Upper lobe of left lung (tissue), 4 donors: ENCODE measurements at regions not wholly inside any gene's neighbourhood (a gene's known extent, or its start where the extent isn't known, plus 50 kb on each side); places are given as distances from the start of the nearest gene placed in this dataset.

Source experiments
- EP300 ChIP-seq, 4 donors: sonication (generic); formaldehyde crosslinking; IDR thresholded peaks; one replicate each; pipeline ENCODE4 v1.5.1; 2017; ENCODE audit warnings: antibody characterized with exemption in 4 of 4, control low read depth in 2 of 4
- POLR2A ChIP-seq, 4 donors: fragments of 450-650 bp; IDR thresholded peaks; one replicate each; pipeline ENCODE4 v1.5.1; 2016 to 2017; ENCODE audit warnings: antibody characterized with exemption in 4 of 4, mild to moderate bottlenecking in 2 of 4
- POLR2AphosphoS5 ChIP-seq, 2 donors: sonication (generic); formaldehyde crosslinking; IDR thresholded peaks; one replicate each; pipeline ENCODE4 v1.5.1; 2017; ENCODE audit warnings: antibody characterized with exemption in 2 of 2
- TF ChIP-seq, protein P1 (sequence below), 6 experiments: fragments of 450-650 bp in 4 of 6; fragments of 200-600 bp in 2 of 6; sonication (generic) in 2 of 6; IDR thresholded peaks; one replicate each; pipeline ENCODE4 v1.5.1; 2016 to 2019; ENCODE audit warnings: antibody characterized with exemption in 6 of 6

DNA sequence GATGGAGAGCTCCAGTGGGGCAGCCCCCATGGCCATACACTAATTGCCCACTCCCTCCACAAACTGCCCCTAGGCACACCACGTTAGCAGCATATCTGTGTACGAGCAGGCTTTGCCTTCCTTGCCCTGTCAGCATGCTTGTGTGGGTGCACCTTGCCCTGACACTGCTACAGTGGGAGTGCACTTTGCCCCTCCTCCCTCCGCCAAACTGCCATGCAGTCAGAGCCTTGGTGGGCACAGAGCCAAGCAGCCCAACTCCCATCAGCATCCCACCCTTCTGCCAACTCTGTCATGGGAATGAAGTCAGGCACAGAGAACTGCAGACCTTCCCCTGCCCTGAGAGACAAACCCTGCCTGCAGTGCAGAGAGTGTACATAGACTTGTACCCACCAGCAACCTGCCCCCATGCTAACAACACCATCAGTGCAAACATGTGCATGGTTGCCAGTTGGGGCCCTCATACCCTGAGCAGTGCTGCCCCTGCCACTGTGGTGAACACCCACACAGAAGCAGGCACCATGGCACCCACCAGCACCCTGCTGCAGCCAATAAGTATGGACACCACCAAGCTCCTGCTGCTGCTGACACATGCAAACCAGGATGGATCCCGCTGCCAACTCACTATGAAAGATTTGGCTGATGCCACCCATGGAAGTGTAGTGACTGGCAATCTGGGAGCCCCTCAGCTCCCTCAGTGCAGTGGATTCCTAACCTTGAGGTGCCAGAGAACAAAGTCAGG, 1197.7 kb upstream of the CELF2 start:
- TF ChIP-seq, protein P1, sequence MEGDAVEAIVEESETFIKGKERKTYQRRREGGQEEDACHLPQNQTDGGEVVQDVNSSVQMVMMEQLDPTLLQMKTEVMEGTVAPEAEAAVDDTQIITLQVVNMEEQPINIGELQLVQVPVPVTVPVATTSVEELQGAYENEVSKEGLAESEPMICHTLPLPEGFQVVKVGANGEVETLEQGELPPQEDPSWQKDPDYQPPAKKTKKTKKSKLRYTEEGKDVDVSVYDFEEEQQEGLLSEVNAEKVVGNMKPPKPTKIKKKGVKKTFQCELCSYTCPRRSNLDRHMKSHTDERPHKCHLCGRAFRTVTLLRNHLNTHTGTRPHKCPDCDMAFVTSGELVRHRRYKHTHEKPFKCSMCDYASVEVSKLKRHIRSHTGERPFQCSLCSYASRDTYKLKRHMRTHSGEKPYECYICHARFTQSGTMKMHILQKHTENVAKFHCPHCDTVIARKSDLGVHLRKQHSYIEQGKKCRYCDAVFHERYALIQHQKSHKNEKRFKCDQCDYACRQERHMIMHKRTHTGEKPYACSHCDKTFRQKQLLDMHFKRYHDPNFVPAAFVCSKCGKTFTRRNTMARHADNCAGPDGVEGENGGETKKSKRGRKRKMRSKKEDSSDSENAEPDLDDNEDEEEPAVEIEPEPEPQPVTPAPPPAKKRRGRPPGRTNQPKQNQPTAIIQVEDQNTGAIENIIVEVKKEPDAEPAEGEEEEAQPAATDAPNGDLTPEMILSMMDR (IDR thresholded peaks at IDR 0.05) = no peak
- no peak for TF ChIP-seq POLR2A (IDR thresholded peaks at IDR 0.05)
- no peak for TF ChIP-seq EP300 (IDR thresholded peaks at IDR 0.05)
- TF ChIP-seq POLR2AphosphoS5 (IDR thresholded peaks at IDR 0.05) = no peak
